ENCODE measurements at regions not wholly inside any gene's neighbourhood (a gene's known extent, or its start where the extent isn't known, plus 50 kb on each side); places are given as distances from the start of the nearest gene placed in this dataset.

- no peak for TF ChIP-seq CTCF (conservative IDR thresholded peaks at IDR 0.05; ENCODE audit: low read depth)
- ChIA-PET POLR2A (ENCODE audit: low non-redundant PET) (no interaction called here), CTCF (no interaction called here)
- DNase-seq (ENCODE audit: low spot score) = no peak
- H3K27ac ChIP-seq = no peak overlapping the region
Observed at GRCh38 chr1:60134716-60135115, 61.1 kb upstream of the C1orf87 start.

- CTCF ChIA-PET = no interaction called here
- no peak for DNase-seq (ENCODE audit: low spot score)
- POLR2A ChIA-PET (ENCODE audit: low non-redundant PET) = no interaction called here
- no peak for TF ChIP-seq CTCF (conservative IDR thresholded peaks at IDR 0.05; ENCODE audit: low read depth)
- no peak overlapping the region for H3K27ac ChIP-seq
Observed at GRCh38 chr1:60133848-60134247, 60.3 kb upstream of the C1orf87 start.

GRCh38 chr1:60133000-60133673 is 59.6 kb upstream of the C1orf87 start:
- POLR2A ChIA-PET (ENCODE audit: low non-redundant PET) = no interaction called here
- no peak overlapping the region for H3K27ac ChIP-seq
- no peak for DNase-seq (ENCODE audit: low spot score)
- TF ChIP-seq CTCF (conservative IDR thresholded peaks at IDR 0.05; ENCODE audit: low read depth) = no peak
- CTCF ChIA-PET = no interaction called here

GRCh38 chr1:60132108-60132507 is 58.5 kb upstream of the C1orf87 start:
- POLR2A ChIA-PET (ENCODE audit: low non-redundant PET) = no interaction called here
- TF ChIP-seq CTCF (conservative IDR thresholded peaks at IDR 0.05; ENCODE audit: low read depth) = no peak
- DNase-seq (ENCODE audit: low spot score) = no peak
- no peak overlapping the region for H3K27ac ChIP-seq
- CTCF ChIA-PET = no interaction called here

- ChIA-PET POLR2A (ENCODE audit: low non-redundant PET) (no interaction called here), CTCF (no interaction called here)
- H3K27ac ChIP-seq = no peak overlapping the region
- no peak for DNase-seq (ENCODE audit: low spot score)
- TF ChIP-seq CTCF (conservative IDR thresholded peaks at IDR 0.05; ENCODE audit: low read depth) = no peak
Observed at GRCh38 chr1:60130703-60131102, 57.1 kb upstream of the C1orf87 start.

GRCh38 chr1:60129911-60130310 is 56.3 kb upstream of the C1orf87 start:
- ChIA-PET CTCF (interaction anchor here (0.6 kb wide), 1 partner anchor 15 kb away, joined by 3 read pairs; no protein-coding TSS in a partner anchor), POLR2A (ENCODE audit: low non-redundant PET) (interaction anchor here (0.6 kb wide), 1 partner anchor 795 kb away, joined by 5 read pairs; no protein-coding TSS in a partner anchor)
- no peak for TF ChIP-seq CTCF (conservative IDR thresholded peaks at IDR 0.05; ENCODE audit: low read depth)
- H3K27ac ChIP-seq = no peak overlapping the region
- DNase-seq (ENCODE audit: low spot score) = no peak
